VCaP (cell line): ENCODE measurements at regions not wholly inside any gene's neighbourhood (a gene's known extent, or its start where the extent isn't known, plus 50 kb on each side); places are given as distances from the start of the nearest gene placed in this dataset.

ENCODE experiments used
- H3K27ac ChIP-seq: fragments of 450-650 bp; 2 replicates; pipeline ENCODE4 v1.5.1; 2017
- CTCF ChIP-seq: fragments of 450-650 bp; conservative IDR thresholded peaks from 2 replicates; pipeline ENCODE4 v1.5.1; 2017; ENCODE audit warnings: mild to moderate bottlenecking, moderate library complexity

GRCh38 chr5:2175842-2176404 is 293.2 kb upstream of the IRX4 start:
- no peak overlapping the region for H3K27ac ChIP-seq
- no peak for TF ChIP-seq CTCF

DNA sequence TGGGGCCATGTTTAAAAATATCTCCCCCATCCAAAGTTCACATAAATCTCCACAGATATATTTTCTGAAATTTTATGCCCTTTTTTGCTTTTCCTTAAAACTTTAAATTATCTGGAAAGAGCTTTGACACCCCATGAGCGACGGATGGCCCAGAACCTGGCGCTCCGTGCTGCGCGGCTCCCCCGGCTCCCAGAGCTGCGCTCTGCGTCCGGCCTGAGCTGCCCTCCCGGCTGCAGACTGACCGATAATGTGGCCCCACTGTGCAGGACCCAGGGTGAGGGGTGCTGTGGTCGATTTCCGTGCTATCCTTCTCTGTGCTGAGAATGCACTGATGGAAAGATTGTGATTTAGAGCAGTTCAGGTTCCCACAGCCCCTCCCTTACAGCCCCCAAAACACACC is 292.3 kb upstream of the IRX4 start:
- no peak overlapping the region for H3K27ac ChIP-seq
- TF ChIP-seq CTCF: no peak

DNA sequence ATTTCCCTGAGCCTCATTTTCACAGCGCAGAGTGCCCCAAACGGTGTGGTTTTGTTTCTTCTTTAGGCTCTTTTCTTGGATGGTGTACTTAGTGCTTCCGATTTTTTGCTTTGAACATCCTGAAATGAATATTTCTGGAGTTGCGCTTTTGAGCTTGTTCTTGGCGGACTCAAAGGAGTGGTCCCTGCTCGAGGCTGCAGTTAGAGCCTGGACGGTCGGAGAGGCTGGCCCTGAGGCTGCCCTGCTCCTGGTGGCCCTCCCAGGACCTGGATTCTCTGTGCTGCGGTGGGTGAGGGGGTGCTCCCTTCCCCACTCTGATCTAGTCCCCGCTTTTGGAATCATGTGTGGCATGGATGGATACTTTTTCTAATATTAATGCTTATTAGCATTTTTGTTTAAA is 291.8 kb upstream of the IRX4 start:
- H3K27ac ChIP-seq: no peak overlapping the region
- TF ChIP-seq CTCF: no peak

- no peak for TF ChIP-seq CTCF
- H3K27ac ChIP-seq: no peak overlapping the region
These were observed 290.6 kb upstream of the IRX4 start for GRCh38 chr5:2173151-2173834.

DNA sequence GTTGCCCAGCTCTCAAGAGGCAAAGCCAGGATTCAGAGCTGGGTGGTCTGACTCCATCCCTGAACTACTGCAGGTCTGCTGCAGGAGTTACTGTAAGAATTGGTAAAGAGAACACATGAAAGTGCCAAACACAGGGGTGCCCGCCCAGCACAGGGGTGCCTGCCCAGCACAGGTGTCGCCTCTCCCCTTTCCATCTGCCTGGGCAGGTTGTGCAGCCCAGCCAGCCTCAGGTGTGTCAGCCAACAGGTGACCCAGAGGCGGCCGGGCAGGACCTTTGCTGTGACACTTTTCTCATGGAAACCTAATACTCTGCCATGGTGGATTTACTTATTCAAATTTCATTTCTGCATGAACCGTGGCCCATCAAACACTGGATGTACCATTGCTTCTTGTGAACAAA is 289.7 kb upstream of the IRX4 start:
- no peak for TF ChIP-seq CTCF

DNA sequence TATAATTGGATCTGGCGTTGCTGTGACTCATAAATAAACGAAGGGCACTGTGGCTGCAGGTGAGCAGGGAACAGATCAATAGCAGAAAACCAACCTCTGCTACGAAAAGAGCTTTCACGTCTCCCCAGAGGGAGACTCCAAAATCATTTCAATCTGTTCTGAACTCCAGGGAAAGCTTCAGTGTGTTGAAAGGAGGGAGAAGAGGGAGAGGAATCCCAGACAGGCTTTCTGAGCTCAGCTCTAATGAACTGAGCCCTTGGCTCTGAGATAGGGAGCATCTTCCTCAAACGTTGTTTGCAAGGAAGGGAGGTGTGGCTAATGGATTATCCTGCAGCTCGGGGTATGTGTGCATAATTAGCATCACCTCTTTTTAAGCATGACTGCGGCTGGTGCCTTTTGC is 288.0 kb upstream of the IRX4 start:
- TF ChIP-seq CTCF: no peak
- H3K27ac ChIP-seq: no peak overlapping the region

More for the DNA sequence above, 289.7 kb upstream of the IRX4 start:
- no peak overlapping the region for H3K27ac ChIP-seq

- TF ChIP-seq CTCF: no peak
These were observed 287.4 kb upstream of the IRX4 start for GRCh38 chr5:2169850-2170760.

More at GRCh38 chr5:2169850-2170760, 287.4 kb upstream of the IRX4 start:
- no peak overlapping the region for H3K27ac ChIP-seq
